Natural killer cell (primary cell): ENCODE measurements at regions not wholly inside any gene's neighbourhood (a gene's known extent, or its start where the extent isn't known, plus 50 kb on each side); places are given as distances from the start of the nearest gene placed in this dataset.
"Not testable (repeated sequence)": the region's sequence is repeated elsewhere in the genome, so short reads cannot be mapped to it uniquely, and the experiment has no call there.

Experiments
- ATAC-seq, 3 donors: fragments of 150-1000 bp in 2 of 3; fragments of 200-7000 bp in 1 of 3; cut with Tn5 transposase; 1 replicate in 1 of 3; 2 replicates in 2 of 3; pipeline ENCODE4 v1.10.0; 2021; ENCODE audit warnings: mild to moderate bottlenecking in 2 of 3, moderate library complexity in 2 of 3
- DNase-seq, 2 donors: peaks; one replicate each; pipeline versions ENCODE4 v3.0.0 to v3.0.0-alpha.2; 2013 to 2021; ENCODE audit warnings: mixed read lengths in 1 of 2
- H3K27ac ChIP-seq: one replicate; pipeline ENCODE4 v1.5.1; 2013; ENCODE audit warnings: mild to moderate bottlenecking, low read length
- H3K27me3 ChIP-seq: one replicate; pipeline ENCODE4 v1.6.1; 2013; ENCODE audit warnings: low read length; ENCODE audit not compliant: control insufficient read depth, insufficient read depth
- H3K36me3 ChIP-seq: one replicate; pipeline ENCODE4 v1.6.1; 2013; ENCODE audit warnings: low read length; ENCODE audit not compliant: control insufficient read depth, insufficient read depth
- H3K4me1 ChIP-seq: one replicate; pipeline ENCODE4 v1.6.1; 2013; ENCODE audit warnings: low read length; ENCODE audit not compliant: control insufficient read depth, insufficient read depth
- H3K4me3 ChIP-seq: one replicate; pipeline ENCODE4 v1.5.1; 2013; ENCODE audit warnings: low read length
- H3K9me3 ChIP-seq: one replicate; pipeline ENCODE4 v1.6.1; 2013; ENCODE audit warnings: low read length; ENCODE audit not compliant: control insufficient read depth, insufficient read depth
- H3K27ac Mint-ChIP-seq, 2 donors: one replicate each; pipeline ENCODE4 v1.8.0; 2022; ENCODE audit warnings: mild to moderate bottlenecking in 2 of 2, mixed read lengths in 2 of 2, moderate library complexity in 1 of 2
- H3K27me3 Mint-ChIP-seq, 2 donors: one replicate each; pipeline ENCODE4 v1.8.0; 2022; ENCODE audit warnings: low read depth in 2 of 2, mixed read lengths in 2 of 2
- H3K36me3 Mint-ChIP-seq: one replicate; pipeline ENCODE4 v1.8.0; 2022; ENCODE audit warnings: mixed read lengths
- H3K4me1 Mint-ChIP-seq, 2 donors: one replicate each; pipeline ENCODE4 v1.8.0; 2022; ENCODE audit warnings: mixed read lengths in 2 of 2
- H3K4me3 Mint-ChIP-seq: one replicate; pipeline ENCODE4 v1.8.0; 2022; ENCODE audit warnings: mild to moderate bottlenecking, moderate library complexity, mixed read lengths
- H3K9me3 Mint-ChIP-seq, 2 donors: one replicate each; pipeline ENCODE4 v1.8.0; 2022; ENCODE audit warnings: mixed read lengths in 2 of 2
- CTCF ChIP-seq: fragments of 200-600 bp; IDR thresholded peaks from one replicate; pipeline ENCODE4 v1.8.0; 2022; ENCODE audit warnings: antibody characterized with exemption
- WGBS: methylation state at CpG from one replicate; pipeline ENCODE4 v1.1.7; 2013; ENCODE audit warnings: missing lambda C conversion rate; ENCODE audit not compliant: insufficient coverage; 5-methylcytosine and 5-hydroxymethylcytosine counted together
- intact Hi-C: fragments of 100-400 bp; cut with micrococcal nuclease; formaldehyde crosslinking; loops from one replicate; pipeline ENCODE4 v1.14.2; 2022

- H3K27me3 ChIP-seq, result no peaks in the 10 kb centered on the region
- intact Hi-C loops, result no loop called here
- no peaks in the 10 kb centered on the region for H3K36me3 ChIP-seq
- H3K4me1 ChIP-seq, result no peaks in the 10 kb centered on the region
- Mint-ChIP-seq H3K4me1 (no peaks in the 10 kb centered on the region), H3K4me3 (no peak overlapping the region), H3K9me3 (peaks cover 5% of the 10 kb centered on the region in 2 donors), H3K27me3 (no peaks in the 10 kb centered on the region), H3K36me3 (peaks cover 12% of the 10 kb centered on the region), H3K27ac (no peak overlapping the region)
- DNase-seq, result peak in 1 of 2 donors; percentile 23
- no peak for ATAC-seq
- no peak overlapping the region for H3K4me3 ChIP-seq
- H3K9me3 ChIP-seq, result peaks cover 11% of the 10 kb centered on the region
- WGBS, result 16% methylated on average over 3 of the region's 4 CpGs
- no peak for TF ChIP-seq CTCF
- no peak overlapping the region for H3K27ac ChIP-seq
These were observed 128.3 kb downstream of the MAGEE1 start for GRCh38 chrX:76555816-76556215.

DNA sequence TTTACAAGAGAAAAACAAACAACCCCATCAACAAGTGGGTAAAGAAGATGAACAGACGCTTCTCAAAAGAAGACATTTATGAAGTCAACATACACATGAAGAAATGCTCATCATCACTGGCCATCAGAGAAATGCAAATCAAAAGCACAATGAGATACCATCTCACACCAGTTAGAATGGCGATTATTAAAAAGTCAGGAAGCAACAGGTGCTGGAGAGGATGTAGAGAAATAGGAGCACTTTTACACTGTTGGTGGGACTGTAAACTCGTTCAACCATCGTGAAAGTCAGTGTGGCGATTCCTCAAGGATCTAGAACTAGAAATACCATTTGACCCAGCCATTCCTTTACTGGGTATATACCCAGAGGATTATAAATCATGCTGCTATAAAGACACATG lies 137.3 kb downstream of the MAGEE1 start:
- H3K4me3 Mint-ChIP-seq, H3K27me3 Mint-ChIP-seq, DNase-seq, ATAC-seq, H3K36me3 ChIP-seq, H3K4me1 ChIP-seq, H3K4me3 ChIP-seq, H3K9me3 ChIP-seq, H3K36me3 Mint-ChIP-seq, H3K4me1 Mint-ChIP-seq, intact Hi-C loops, H3K27ac Mint-ChIP-seq, H3K27me3 ChIP-seq, H3K27ac ChIP-seq: not testable (repeated sequence)
- H3K9me3 Mint-ChIP-seq, result peaks cover 7 to 19% of the 10 kb centered on the region in 2 donors
- 65% methylated on average over 3 of the region's 5 CpGs for WGBS

GRCh38 chrX:76605390-76605789 lies 177.9 kb downstream of the MAGEE1 start:
- Histone ChIP-seq H3K36me3 (no peaks in the 10 kb centered on the region), H3K4me1 (no peaks in the 10 kb centered on the region), H3K27me3 (no peaks in the 10 kb centered on the region), H3K4me3 (no peak overlapping the region), H3K9me3 (no peaks in the 10 kb centered on the region), H3K27ac (no peak overlapping the region)
- Mint-ChIP-seq H3K27me3 (no peaks in the 10 kb centered on the region), H3K4me3 (no peak overlapping the region), H3K36me3 (no peaks in the 10 kb centered on the region), H3K4me1 (no peaks in the 10 kb centered on the region), H3K27ac (no peak overlapping the region), H3K9me3 (peaks cover 2 to 26% of the 10 kb centered on the region in 2 donors)
- no peak for DNase-seq
- no peak for TF ChIP-seq CTCF
- WGBS, result no CpG with 5 or more reads among the region's 1 CpG
- intact Hi-C loops, result no loop called here
- ATAC-seq, result no peak

DNA sequence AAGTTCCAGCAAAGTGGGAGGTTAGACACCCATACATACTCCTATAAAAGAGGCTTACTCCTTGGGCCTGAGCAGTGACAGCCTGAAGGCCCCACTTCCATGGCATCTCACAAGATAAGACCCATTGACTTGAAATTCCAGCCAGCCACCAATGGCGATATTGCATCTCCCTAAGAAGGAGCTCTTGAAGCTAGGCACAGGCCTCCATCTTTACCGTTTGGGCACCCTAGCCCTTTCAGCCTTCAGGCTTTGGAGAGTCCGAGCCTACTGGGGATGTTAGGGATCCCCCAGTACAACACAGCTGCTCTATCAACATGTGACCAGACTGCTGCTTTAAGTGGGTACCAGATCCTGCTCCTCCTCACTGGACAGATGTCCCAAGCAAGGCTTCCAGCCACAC lies 189.5 kb downstream of the MAGEE1 start:
- H3K9me3 ChIP-seq, result peaks cover 15% of the 10 kb centered on the region
- no peak for ATAC-seq
- H3K27me3 ChIP-seq, result no peaks in the 10 kb centered on the region
- H3K4me1 Mint-ChIP-seq, result no peaks in the 10 kb centered on the region
- H3K36me3 ChIP-seq, result no peaks in the 10 kb centered on the region
- no peak overlapping the region for H3K4me3 ChIP-seq
- peaks cover 5 to 7% of the 10 kb centered on the region in 2 donors for H3K9me3 Mint-ChIP-seq
- H3K4me3 Mint-ChIP-seq, result no peak overlapping the region
- peaks cover 0 to 6% of the 10 kb centered on the region in 2 donors for H3K27me3 Mint-ChIP-seq
- no peak overlapping the region for H3K27ac ChIP-seq
- H3K36me3 Mint-ChIP-seq, result peaks cover 11% of the 10 kb centered on the region
- no peak for TF ChIP-seq CTCF
- H3K4me1 ChIP-seq, result no peaks in the 10 kb centered on the region
- WGBS, result 92% methylated on average over 3 of the region's 3 CpGs
- intact Hi-C loops, result no loop called here
- DNase-seq, result no peak
- H3K27ac Mint-ChIP-seq, result no peak overlapping the region
